Neutrophil (primary cell): ENCODE measurements at regions not wholly inside any gene's neighbourhood (a gene's known extent, or its start where the extent isn't known, plus 50 kb on each side); places are given as distances from the start of the nearest gene placed in this dataset.

Source experiments
- H3K27ac ChIP-seq: fragments of 200-600 bp; sonication (generic); 2 replicates; pipeline ENCODE4 v1.5.1; 2016; ENCODE audit warnings: mild to moderate bottlenecking, moderate library complexity
- H3K27me3 ChIP-seq: fragments of 200-600 bp; sonication (generic); 2 replicates; pipeline ENCODE4 v1.6.0; 2016; ENCODE audit warnings: mild to moderate bottlenecking
- H3K36me3 ChIP-seq: fragments of 200-600 bp; sonication (generic); 2 replicates; pipeline ENCODE4 v1.5.1; 2017
- H3K4me1 ChIP-seq, 2 experiments: fragments of 200-600 bp in 1 of 2; sonication (generic) in 1 of 2; 1 replicate in 1 of 2; 2 replicates in 1 of 2; pipeline versions ENCODE4 v1.5.1 to v1.6.1; 2013 to 2016; ENCODE audit warnings: low read depth in 1 of 2, low read length in 1 of 2, mild to moderate bottlenecking in 1 of 2, moderate library complexity in 1 of 2; ENCODE audit not compliant: control insufficient read depth in 1 of 2, insufficient read depth in 1 of 2
- H3K4me3 ChIP-seq, 2 experiments: fragments of 200-600 bp in 1 of 2; sonication (generic) in 1 of 2; 1 replicate in 1 of 2; 2 replicates in 1 of 2; pipeline ENCODE4 v1.5.1; 2013 to 2016; ENCODE audit warnings: low read depth in 1 of 2, low read length in 1 of 2, mild to moderate bottlenecking in 1 of 2, moderate library complexity in 1 of 2
- H3K9me3 ChIP-seq: fragments of 200-600 bp; sonication (generic); 2 replicates; pipeline ENCODE4 v1.5.1; 2016
- TF ChIP-seq, protein P1 (sequence below): fragments of 200-600 bp; sonication (generic); IDR thresholded peaks from 2 replicates; pipeline ENCODE4 v1.5.1; 2016; ENCODE audit warnings: antibody characterized with exemption

DNA sequence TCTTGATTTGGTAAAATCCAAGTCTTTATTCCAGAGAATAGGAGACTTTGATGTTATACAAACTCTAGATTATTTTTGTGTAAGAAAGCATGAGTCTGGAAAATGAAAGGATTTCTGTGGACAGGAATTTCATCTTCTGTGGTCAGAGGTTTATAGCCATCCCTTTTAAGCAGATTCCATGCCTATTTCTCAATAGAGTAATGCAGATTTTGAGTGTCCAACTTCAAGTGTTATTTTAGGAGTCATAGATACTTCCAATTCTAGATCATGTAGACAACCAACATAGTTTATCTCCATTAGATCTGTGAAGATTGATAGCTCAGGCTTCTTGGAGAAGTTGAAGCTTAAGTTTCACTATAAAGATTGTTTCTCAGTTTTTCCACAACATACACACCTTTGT lies 379.7 kb downstream of the PSAT1 start:
- Histone ChIP-seq H3K36me3 (no peaks in the 10 kb centered on the region), H3K27me3 (peaks cover 9% of the 10 kb centered on the region), H3K4me1 (no peaks in the 10 kb centered on the region), H3K9me3 (no peaks in the 10 kb centered on the region), H3K27ac (no peak overlapping the region), H3K4me3 (no peak overlapping the region)
- TF ChIP-seq, protein P1, sequence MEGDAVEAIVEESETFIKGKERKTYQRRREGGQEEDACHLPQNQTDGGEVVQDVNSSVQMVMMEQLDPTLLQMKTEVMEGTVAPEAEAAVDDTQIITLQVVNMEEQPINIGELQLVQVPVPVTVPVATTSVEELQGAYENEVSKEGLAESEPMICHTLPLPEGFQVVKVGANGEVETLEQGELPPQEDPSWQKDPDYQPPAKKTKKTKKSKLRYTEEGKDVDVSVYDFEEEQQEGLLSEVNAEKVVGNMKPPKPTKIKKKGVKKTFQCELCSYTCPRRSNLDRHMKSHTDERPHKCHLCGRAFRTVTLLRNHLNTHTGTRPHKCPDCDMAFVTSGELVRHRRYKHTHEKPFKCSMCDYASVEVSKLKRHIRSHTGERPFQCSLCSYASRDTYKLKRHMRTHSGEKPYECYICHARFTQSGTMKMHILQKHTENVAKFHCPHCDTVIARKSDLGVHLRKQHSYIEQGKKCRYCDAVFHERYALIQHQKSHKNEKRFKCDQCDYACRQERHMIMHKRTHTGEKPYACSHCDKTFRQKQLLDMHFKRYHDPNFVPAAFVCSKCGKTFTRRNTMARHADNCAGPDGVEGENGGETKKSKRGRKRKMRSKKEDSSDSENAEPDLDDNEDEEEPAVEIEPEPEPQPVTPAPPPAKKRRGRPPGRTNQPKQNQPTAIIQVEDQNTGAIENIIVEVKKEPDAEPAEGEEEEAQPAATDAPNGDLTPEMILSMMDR: no peak

DNA sequence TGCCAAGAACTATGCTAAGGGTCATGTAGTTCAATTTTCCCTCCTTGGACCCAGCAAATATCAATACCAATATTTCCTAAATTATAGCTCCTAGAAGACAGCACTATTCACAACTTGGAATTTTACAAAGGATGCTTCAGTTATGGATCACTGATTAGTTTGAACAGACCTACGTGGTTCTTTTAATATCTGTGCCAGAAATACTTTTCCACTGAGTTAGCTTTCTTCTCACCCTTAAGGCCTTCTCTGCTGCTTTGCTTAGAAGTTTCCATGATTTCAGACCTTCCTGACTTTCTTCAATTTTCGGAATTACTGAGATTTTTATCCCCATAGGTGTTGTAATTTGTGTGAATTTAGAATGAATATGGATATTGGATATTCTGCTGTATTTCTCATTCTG lies 380.4 kb downstream of the PSAT1 start:
- no peaks in the 10 kb centered on the region for H3K4me1 ChIP-seq
- TF ChIP-seq, protein P1: no peak
- H3K27ac ChIP-seq: no peak overlapping the region
- no peaks in the 10 kb centered on the region for H3K36me3 ChIP-seq
- H3K4me3 ChIP-seq: no peak overlapping the region
- no peaks in the 10 kb centered on the region for H3K9me3 ChIP-seq
- H3K27me3 ChIP-seq: peaks cover 9% of the 10 kb centered on the region

DNA sequence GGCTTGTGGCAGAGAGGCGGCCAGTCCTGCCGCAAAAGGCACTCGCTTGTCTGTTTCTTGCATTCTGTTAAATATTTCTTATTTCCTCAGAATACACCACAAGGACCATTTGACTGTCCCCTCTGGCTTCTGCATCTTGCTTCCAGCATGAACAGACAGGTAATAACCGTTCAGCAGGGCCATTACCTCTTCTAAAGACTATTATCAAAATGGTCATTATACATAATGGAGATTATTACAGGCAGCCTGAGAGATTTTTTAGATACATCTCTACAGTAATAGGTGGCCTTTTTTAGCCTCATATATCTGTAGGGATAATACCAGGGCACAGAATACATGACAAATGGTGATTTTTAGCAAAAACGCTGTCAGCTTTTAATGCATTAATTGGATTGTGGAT lies 382.0 kb downstream of the PSAT1 start:
- no peaks in the 10 kb centered on the region for H3K9me3 ChIP-seq
- peaks cover 9% of the 10 kb centered on the region for H3K27me3 ChIP-seq
- no peak overlapping the region for H3K4me3 ChIP-seq
- TF ChIP-seq, protein P1: no peak
- H3K4me1 ChIP-seq: no peaks in the 10 kb centered on the region
- H3K36me3 ChIP-seq: no peaks in the 10 kb centered on the region
- no peak overlapping the region for H3K27ac ChIP-seq

DNA sequence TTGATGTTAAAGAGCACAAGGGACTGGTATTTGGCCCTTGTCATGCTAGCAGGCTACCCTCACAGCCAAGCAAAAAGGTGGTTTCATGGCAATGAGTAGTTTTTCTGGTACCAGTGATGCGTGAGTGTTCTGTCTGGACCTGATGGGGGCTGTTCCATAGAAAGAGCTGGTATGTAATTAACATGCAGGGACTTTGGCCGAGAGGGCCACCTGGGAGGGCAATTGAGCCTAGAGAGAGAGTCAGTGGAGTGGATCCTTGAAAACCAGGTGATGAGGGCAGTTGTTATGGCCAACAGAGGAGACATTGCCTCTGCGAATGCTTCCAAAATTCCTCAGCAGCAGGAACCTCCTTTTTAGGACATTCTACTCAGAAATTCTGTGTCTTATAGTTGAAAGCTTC lies 383.3 kb downstream of the PSAT1 start:
- Histone ChIP-seq H3K27ac (no peak overlapping the region), H3K36me3 (no peaks in the 10 kb centered on the region), H3K4me1 (no peaks in the 10 kb centered on the region), H3K27me3 (peaks cover 9% of the 10 kb centered on the region), H3K9me3 (no peaks in the 10 kb centered on the region), H3K4me3 (no peak overlapping the region)
- TF ChIP-seq, protein P1: no peak

DNA sequence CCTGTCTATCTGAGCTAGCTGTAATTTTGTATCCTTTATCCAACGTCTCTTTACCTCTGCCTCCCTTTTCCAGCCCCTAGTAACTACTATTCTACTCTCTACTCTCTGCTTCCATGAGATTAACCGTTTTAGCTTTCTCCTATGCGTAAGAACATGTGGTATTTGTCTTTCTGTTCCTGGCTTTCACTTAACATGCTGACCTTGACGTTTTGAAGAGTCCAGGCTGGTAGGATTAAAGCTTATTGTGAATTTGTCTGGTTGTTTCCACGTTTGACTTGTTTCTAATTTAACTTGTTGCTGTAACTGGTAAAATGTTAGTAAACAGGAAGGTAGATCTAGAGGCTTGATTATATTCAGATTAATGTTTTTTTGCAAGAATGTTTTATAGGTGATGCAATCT lies 385.3 kb downstream of the PSAT1 start:
- no peaks in the 10 kb centered on the region for H3K36me3 ChIP-seq
- H3K4me1 ChIP-seq: no peaks in the 10 kb centered on the region
- no peak overlapping the region for H3K27ac ChIP-seq
- no peaks in the 10 kb centered on the region for H3K9me3 ChIP-seq
- TF ChIP-seq, protein P1: no peak
- H3K4me3 ChIP-seq: no peak overlapping the region
- no peaks in the 10 kb centered on the region for H3K27me3 ChIP-seq

DNA sequence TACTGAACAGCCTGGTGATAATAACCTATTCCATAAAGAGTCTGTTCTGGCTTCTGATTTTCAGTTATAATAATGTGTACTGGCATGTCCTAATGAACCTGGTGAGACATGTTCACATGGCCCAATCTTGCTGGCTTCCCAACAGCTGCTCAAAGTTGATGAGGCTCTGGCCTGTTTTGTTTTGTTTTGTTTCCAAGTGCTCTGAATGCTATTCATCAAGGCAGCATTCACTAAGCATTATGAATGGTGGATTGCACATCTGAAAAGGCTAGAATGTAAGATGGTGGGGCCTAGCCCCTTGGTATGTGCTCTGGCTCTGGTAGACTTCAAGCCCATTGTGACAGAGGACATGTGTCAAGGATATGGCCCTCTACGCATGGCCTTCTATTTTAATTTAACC lies 388.5 kb downstream of the PSAT1 start:
- Histone ChIP-seq H3K36me3 (no peaks in the 10 kb centered on the region), H3K4me1 (peaks cover 0 to 6% of the 10 kb centered on the region in 2 experiments), H3K9me3 (no peaks in the 10 kb centered on the region), H3K4me3 (no peak overlapping the region), H3K27me3 (no peaks in the 10 kb centered on the region), H3K27ac (no peak overlapping the region)
- TF ChIP-seq, protein P1: no peak
